GM23338 (cell line): ENCODE measurements at regions not wholly inside any gene's neighbourhood (a gene's known extent, or its start where the extent isn't known, plus 50 kb on each side); places are given as distances from the start of the nearest gene placed in this dataset.

ENCODE experiments used
- ATAC-seq: fragments of 200-7000 bp; cut with Tn5 transposase; 3 replicates; pipeline ENCODE4 v1.9.1; 2020
- DNase-seq: peaks from one replicate; pipeline ENCODE4 v3.0.0-alpha.2; 2015; ENCODE audit warnings: low spot score
- H2AFZ ChIP-seq: fragments of 200-600 bp; sonication (generic); 2 replicates; pipeline ENCODE4 v1.8.0; 2016; ENCODE audit warnings: antibody characterized with exemption, mild to moderate bottlenecking, moderate library complexity
- H3F3A ChIP-seq: fragments of 200-600 bp; sonication (generic); replicated peaks from 2 replicates; pipeline ENCODE4 v1.8.0; 2017; ENCODE audit warnings: antibody characterized with exemption, mixed run types, low read depth
- H3K27ac ChIP-seq: fragments of 200-600 bp; sonication (generic); 2 replicates; pipeline ENCODE4 v1.6.1; 2016; ENCODE audit warnings: low read depth
- H3K27me3 ChIP-seq: fragments of 200-600 bp; sonication (generic); 2 replicates; pipeline ENCODE4 v1.8.0; 2016; ENCODE audit warnings: mild to moderate bottlenecking, mixed run types, moderate library complexity; ENCODE audit not compliant: insufficient read depth
- H3K36me3 ChIP-seq: fragments of 200-600 bp; sonication (generic); 2 replicates; pipeline ENCODE4 v1.8.0; 2016; ENCODE audit warnings: mild to moderate bottlenecking; ENCODE audit not compliant: insufficient read depth
- H3K4me1 ChIP-seq: fragments of 200-600 bp; sonication (generic); 2 replicates; pipeline ENCODE4 v1.8.0; 2016; ENCODE audit warnings: mild to moderate bottlenecking, moderate library complexity; ENCODE audit not compliant: insufficient read depth
- H3K4me2 ChIP-seq: fragments of 200-600 bp; sonication (generic); 2 replicates; pipeline ENCODE4 v1.7.1; 2017; ENCODE audit warnings: mixed run types
- H3K4me3 ChIP-seq: fragments of 200-600 bp; sonication (generic); 2 replicates; pipeline ENCODE4 v1.6.1; 2016; ENCODE audit warnings: mixed run types
- H3K79me2 ChIP-seq: fragments of 200-600 bp; sonication (generic); replicated peaks from 2 replicates; pipeline ENCODE4 v1.8.0; 2017; ENCODE audit warnings: mild to moderate bottlenecking; ENCODE audit not compliant: insufficient read depth
- H3K9me2 ChIP-seq: fragments of 200-600 bp; sonication (generic); 2 replicates; pipeline ENCODE4 v1.8.0; 2017; ENCODE audit not compliant: insufficient read depth
- H4K20me1 ChIP-seq: fragments of 200-600 bp; sonication (generic); replicated peaks from 2 replicates; pipeline ENCODE4 v1.8.0; 2017; ENCODE audit warnings: mild to moderate bottlenecking; ENCODE audit not compliant: insufficient read depth
- H3K27ac Mint-ChIP-seq: 2 replicates; pipeline ENCODE4 v1.8.0; 2020; ENCODE audit warnings: inconsistent platforms, mild to moderate bottlenecking, moderate library complexity, mixed read lengths
- H3K27me3 Mint-ChIP-seq: 3 replicates; pipeline ENCODE4 v1.8.0; 2022; ENCODE audit warnings: low read depth, mild to moderate bottlenecking, moderate library complexity, mixed read lengths, inconsistent platforms; ENCODE audit not compliant: insufficient read depth, poor library complexity
- H3K36me3 Mint-ChIP-seq: 3 replicates; pipeline ENCODE4 v1.8.0; 2021; ENCODE audit warnings: low read depth, mild to moderate bottlenecking, inconsistent platforms, moderate library complexity, mixed read lengths
- H3K4me1 Mint-ChIP-seq: 3 replicates; pipeline ENCODE4 v1.8.0; 2020; ENCODE audit warnings: mild to moderate bottlenecking, inconsistent platforms, mixed read lengths
- H3K4me3 Mint-ChIP-seq: 3 replicates; pipeline ENCODE4 v1.8.0; 2021; ENCODE audit warnings: moderate library complexity, mild to moderate bottlenecking, inconsistent platforms, mixed read lengths
- H3K9me3 Mint-ChIP-seq: 3 replicates; pipeline ENCODE4 v1.8.0; 2020; ENCODE audit warnings: moderate library complexity, mild to moderate bottlenecking, inconsistent platforms, mixed read lengths
- CREB1 ChIP-seq: fragments of 250-450 bp; sonication (Bioruptor Pico); IDR thresholded peaks from 2 replicates; pipeline ENCODE4 v1.5.0; 2020; ENCODE audit warnings: low read depth, mild to moderate bottlenecking, moderate library complexity
- CTCF ChIP-seq, 2 experiments: fragments of 200-600 bp in 1 of 2; sonication (generic) in 1 of 2; conservative IDR thresholded peaks; 2 replicates each; pipeline versions ENCODE4 v1.5.1 to v1.6.1; 2016 to 2017; ENCODE audit warnings: antibody characterized with exemption in 2 of 2, low read depth in 2 of 2, mild to moderate bottlenecking in 2 of 2, moderate library complexity in 1 of 2
- EZH2 ChIP-seq: fragments of 200-600 bp; sonication (generic); IDR thresholded peaks from one replicate; pipeline ENCODE4 v1.8.0; 2017; ENCODE audit warnings: antibody characterized with exemption, mild to moderate bottlenecking, low read depth; ENCODE audit not compliant: unreplicated experiment
- EZH2phosphoT487 ChIP-seq: fragments of 200-600 bp; sonication (generic); IDR thresholded peaks from one replicate; pipeline ENCODE4 v1.8.1; 2018; ENCODE audit warnings: antibody characterized with exemption; ENCODE audit not compliant: unreplicated experiment
- JUNB ChIP-seq: IDR thresholded peaks from one replicate; pipeline ENCODE4 v1.6.1; 2016; ENCODE audit warnings: antibody characterized with exemption; ENCODE audit not compliant: unreplicated experiment
- NANOG ChIP-seq: IDR thresholded peaks from 2 replicates; pipeline ENCODE4 v1.6.1; 2016; ENCODE audit warnings: antibody characterized with exemption, borderline replicate concordance
- POLR2AphosphoS5 ChIP-seq: IDR thresholded peaks from 2 replicates; pipeline ENCODE4 v1.6.1; 2016; ENCODE audit warnings: antibody characterized with exemption, low read depth
- STAT1 ChIP-seq: IDR thresholded peaks from one replicate; pipeline ENCODE4 v1.6.1; 2016; ENCODE audit warnings: antibody characterized with exemption; ENCODE audit not compliant: unreplicated experiment
- ZNF114 ChIP-seq: fragments of 250-450 bp; sonication (Bioruptor Pico); IDR thresholded peaks from 2 replicates; pipeline ENCODE4 v1.5.0; 2020; ENCODE audit warnings: mild to moderate bottlenecking, moderate library complexity
- ZNF331 ChIP-seq: fragments of 250-450 bp; sonication (Bioruptor Pico); IDR thresholded peaks from 2 replicates; pipeline ENCODE4 v1.5.0; 2020; ENCODE audit warnings: low read depth, mild to moderate bottlenecking, moderate library complexity
- ZNF462 ChIP-seq: fragments of 250-450 bp; sonication (Bioruptor Pico); IDR thresholded peaks from 2 replicates; pipeline ENCODE4 v1.5.0; 2020; ENCODE audit warnings: mild to moderate bottlenecking, moderate library complexity
- TF ChIP-seq, protein P1 (sequence below): IDR thresholded peaks from one replicate; pipeline ENCODE4 v1.6.1; 2018; ENCODE audit warnings: antibody characterized with exemption; ENCODE audit not compliant: unreplicated experiment
- TF ChIP-seq, protein P2 (sequence below): IDR thresholded peaks from 2 replicates; pipeline ENCODE4 v1.6.1; 2016; ENCODE audit warnings: antibody characterized with exemption

DNA sequence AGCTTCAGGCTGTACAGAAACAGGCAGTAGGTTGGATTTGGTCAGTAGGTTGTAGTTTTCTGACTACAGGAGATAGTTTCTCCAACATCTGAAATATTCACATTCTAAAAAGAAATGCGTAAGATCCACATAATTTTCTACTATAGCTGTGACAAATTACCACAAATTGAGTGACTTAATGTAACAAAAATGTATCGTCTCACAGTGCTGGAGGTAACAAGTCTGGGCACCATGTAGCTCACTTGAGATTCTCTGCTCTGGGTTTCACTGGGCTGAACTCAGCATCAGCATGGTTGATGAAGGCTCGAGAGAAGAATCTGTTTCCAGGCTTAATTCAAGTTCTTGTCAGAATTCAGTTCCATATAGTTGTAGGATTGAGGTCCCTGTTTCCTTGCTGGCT lies 350.9 kb upstream of the CCDC179 start:
- Histone ChIP-seq H3K9me2 (no peaks in the 10 kb centered on the region), H3K4me3 (no peak overlapping the region), H3K27me3 (no peaks in the 10 kb centered on the region), H2AFZ (no peak overlapping the region), H3K4me2 (no peak overlapping the region), H3K4me1 (no peaks in the 10 kb centered on the region), H3K79me2 (no peaks in the 10 kb centered on the region), H4K20me1 (no peaks in the 10 kb centered on the region), H3F3A (no peaks in the 10 kb centered on the region), H3K27ac (no peak overlapping the region), H3K36me3 (no peaks in the 10 kb centered on the region)
- Mint-ChIP-seq H3K9me3 (no peaks in the 10 kb centered on the region), H3K36me3 (no peaks in the 10 kb centered on the region), H3K27ac (no peak overlapping the region), H3K27me3 (no peaks in the 10 kb centered on the region), H3K4me1 (no peaks in the 10 kb centered on the region), H3K4me3 (no peak overlapping the region)
- ATAC-seq (no peak), DNase-seq (no peak)
- TF ChIP-seq, protein P1, sequence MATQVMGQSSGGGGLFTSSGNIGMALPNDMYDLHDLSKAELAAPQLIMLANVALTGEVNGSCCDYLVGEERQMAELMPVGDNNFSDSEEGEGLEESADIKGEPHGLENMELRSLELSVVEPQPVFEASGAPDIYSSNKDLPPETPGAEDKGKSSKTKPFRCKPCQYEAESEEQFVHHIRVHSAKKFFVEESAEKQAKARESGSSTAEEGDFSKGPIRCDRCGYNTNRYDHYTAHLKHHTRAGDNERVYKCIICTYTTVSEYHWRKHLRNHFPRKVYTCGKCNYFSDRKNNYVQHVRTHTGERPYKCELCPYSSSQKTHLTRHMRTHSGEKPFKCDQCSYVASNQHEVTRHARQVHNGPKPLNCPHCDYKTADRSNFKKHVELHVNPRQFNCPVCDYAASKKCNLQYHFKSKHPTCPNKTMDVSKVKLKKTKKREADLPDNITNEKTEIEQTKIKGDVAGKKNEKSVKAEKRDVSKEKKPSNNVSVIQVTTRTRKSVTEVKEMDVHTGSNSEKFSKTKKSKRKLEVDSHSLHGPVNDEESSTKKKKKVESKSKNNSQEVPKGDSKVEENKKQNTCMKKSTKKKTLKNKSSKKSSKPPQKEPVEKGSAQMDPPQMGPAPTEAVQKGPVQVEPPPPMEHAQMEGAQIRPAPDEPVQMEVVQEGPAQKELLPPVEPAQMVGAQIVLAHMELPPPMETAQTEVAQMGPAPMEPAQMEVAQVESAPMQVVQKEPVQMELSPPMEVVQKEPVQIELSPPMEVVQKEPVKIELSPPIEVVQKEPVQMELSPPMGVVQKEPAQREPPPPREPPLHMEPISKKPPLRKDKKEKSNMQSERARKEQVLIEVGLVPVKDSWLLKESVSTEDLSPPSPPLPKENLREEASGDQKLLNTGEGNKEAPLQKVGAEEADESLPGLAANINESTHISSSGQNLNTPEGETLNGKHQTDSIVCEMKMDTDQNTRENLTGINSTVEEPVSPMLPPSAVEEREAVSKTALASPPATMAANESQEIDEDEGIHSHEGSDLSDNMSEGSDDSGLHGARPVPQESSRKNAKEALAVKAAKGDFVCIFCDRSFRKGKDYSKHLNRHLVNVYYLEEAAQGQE: no peak
- TF ChIP-seq ZNF114 (no peak), STAT1 (no peak), EZH2phosphoT487 (no peak), JUNB (no peak), POLR2AphosphoS5 (no peak), ZNF462 (no peak), EZH2 (no peak), NANOG (no peak), CREB1 (CRISPR knock-in tag) (no peak), ZNF331 (CRISPR knock-in tag) (no peak), CTCF (conservative IDR thresholded peaks at IDR 0.05; ENCODE audit: low read depth in 2 of 2) (no peak)
- TF ChIP-seq, protein P2, sequence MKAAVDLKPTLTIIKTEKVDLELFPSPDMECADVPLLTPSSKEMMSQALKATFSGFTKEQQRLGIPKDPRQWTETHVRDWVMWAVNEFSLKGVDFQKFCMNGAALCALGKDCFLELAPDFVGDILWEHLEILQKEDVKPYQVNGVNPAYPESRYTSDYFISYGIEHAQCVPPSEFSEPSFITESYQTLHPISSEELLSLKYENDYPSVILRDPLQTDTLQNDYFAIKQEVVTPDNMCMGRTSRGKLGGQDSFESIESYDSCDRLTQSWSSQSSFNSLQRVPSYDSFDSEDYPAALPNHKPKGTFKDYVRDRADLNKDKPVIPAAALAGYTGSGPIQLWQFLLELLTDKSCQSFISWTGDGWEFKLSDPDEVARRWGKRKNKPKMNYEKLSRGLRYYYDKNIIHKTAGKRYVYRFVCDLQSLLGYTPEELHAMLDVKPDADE: no peak
